GM19467 (cell line): ENCODE measurements at regions not wholly inside any gene's neighbourhood (a gene's known extent, or its start where the extent isn't known, plus 50 kb on each side); places are given as distances from the start of the nearest gene placed in this dataset.
"Not testable (repeated sequence)": the region's sequence is repeated elsewhere in the genome, so short reads cannot be mapped to it uniquely, and the experiment has no call there.

Experiments
- ATAC-seq: cut with Tn5 transposase; IDR thresholded peaks from one replicate; pipeline ENCODE4 v1.9.1; 2021; ENCODE audit warnings: mild to moderate bottlenecking, moderate library complexity; ENCODE audit not compliant: unreplicated experiment

GRCh38 chr10:65660006-65660405 lies 1265.8 kb upstream of the LRRTM3 start:
- no peak for ATAC-seq

- ATAC-seq, result no peak
Measured at GRCh38 chr10:65670087-65670486, 1255.7 kb upstream of the LRRTM3 start.

- ATAC-seq, result not testable (repeated sequence)
Measured at GRCh38 chr10:65670596-65670995, 1255.2 kb upstream of the LRRTM3 start.

- ATAC-seq, result no peak
Measured at GRCh38 chr10:65675236-65675635, 1250.6 kb upstream of the LRRTM3 start.

- ATAC-seq, result no peak
Measured at GRCh38 chr10:65684896-65685295, 1240.9 kb upstream of the LRRTM3 start.

GRCh38 chr10:65701168-65701776 lies 1224.6 kb upstream of the LRRTM3 start:
- no peak for ATAC-seq

- ATAC-seq, result no peak
Measured at GRCh38 chr10:65708057-65708456, 1217.8 kb upstream of the LRRTM3 start.

GRCh38 chr10:65710306-65710705 lies 1215.5 kb upstream of the LRRTM3 start:
- no peak for ATAC-seq

- ATAC-seq, result no peak
Measured at GRCh38 chr10:65719790-65720189, 1206.0 kb upstream of the LRRTM3 start.

GRCh38 chr10:65720901-65721300 lies 1204.9 kb upstream of the LRRTM3 start:
- ATAC-seq, result no peak

GRCh38 chr10:65723525-65723924 lies 1202.3 kb upstream of the LRRTM3 start:
- no peak for ATAC-seq

GRCh38 chr10:65735382-65735781 lies 1190.5 kb upstream of the LRRTM3 start:
- ATAC-seq, result no peak

- ATAC-seq, result no peak
Measured at GRCh38 chr10:65742906-65743305, 1182.9 kb upstream of the LRRTM3 start.

- no peak for ATAC-seq
Measured at GRCh38 chr10:65751218-65751617, 1174.6 kb upstream of the LRRTM3 start.

- no peak for ATAC-seq
Measured at GRCh38 chr10:65751896-65752295, 1173.9 kb upstream of the LRRTM3 start.

- ATAC-seq, result no peak
Measured at GRCh38 chr10:65753532-65753931, 1172.3 kb upstream of the LRRTM3 start.

- ATAC-seq, result no peak
Measured at GRCh38 chr10:65754112-65754511, 1171.7 kb upstream of the LRRTM3 start.

GRCh38 chr10:65762311-65762710 lies 1163.5 kb upstream of the LRRTM3 start:
- no peak for ATAC-seq

GRCh38 chr10:65765006-65765541 lies 1160.8 kb upstream of the LRRTM3 start:
- no peak for ATAC-seq

GRCh38 chr10:65769828-65770227 lies 1156.0 kb upstream of the LRRTM3 start:
- no peak for ATAC-seq

- ATAC-seq, result no peak
Measured at GRCh38 chr10:65778753-65779152, 1147.1 kb upstream of the LRRTM3 start.

- no peak for ATAC-seq
Measured at GRCh38 chr10:65779985-65780384, 1145.9 kb upstream of the LRRTM3 start.

GRCh38 chr10:65786279-65786678 lies 1139.6 kb upstream of the LRRTM3 start:
- no peak for ATAC-seq
